BJ (cell line): ENCODE measurements at regions not wholly inside any gene's neighbourhood (a gene's known extent, or its start where the extent isn't known, plus 50 kb on each side); places are given as distances from the start of the nearest gene placed in this dataset.

Source experiments
- CTCF ChIA-PET: fragments of 350-600 bp; formaldehyde crosslinking; extraction: SDS; loops from one replicate; lab custom pipeline; 2021; ENCODE audit warnings: antibody characterized with exemption, inconsistent platforms; lab: Yijun Ruan, JAX
- POLR2A ChIA-PET: fragments of 300-600 bp; sonication (Branson Sonifier 250); formaldehyde crosslinking; extraction: SDS; loops from one replicate; lab custom pipeline; 2021; ENCODE audit warnings: antibody characterized with exemption; lab: Charles Lee
- DNase-seq: peaks from one replicate; pipeline ENCODE4 v3.0.0-alpha.2; 2011; ENCODE audit warnings: low read depth
- H3K27me3 ChIP-seq: 2 replicates; pipeline ENCODE4 v1.6.0; 2011; ENCODE audit warnings: low read length; ENCODE audit not compliant: control insufficient read depth, insufficient read depth
- H3K36me3 ChIP-seq: 2 replicates; pipeline ENCODE4 v1.5.1; 2011; ENCODE audit warnings: low read length; ENCODE audit not compliant: control insufficient read depth, insufficient read depth
- H3K4me3 ChIP-seq: 2 replicates; pipeline ENCODE4 v1.5.1; 2011; ENCODE audit warnings: low read depth, mild to moderate bottlenecking, control low read depth, low read length
- TF ChIP-seq, protein P1 (sequence below): IDR thresholded peaks from 2 replicates; pipeline ENCODE4 v1.5.1; 2011; ENCODE audit warnings: low read depth, mild to moderate bottlenecking, control low read depth, inconsistent platforms, low read length, moderate library complexity; ENCODE audit not compliant: insufficient read depth

DNA sequence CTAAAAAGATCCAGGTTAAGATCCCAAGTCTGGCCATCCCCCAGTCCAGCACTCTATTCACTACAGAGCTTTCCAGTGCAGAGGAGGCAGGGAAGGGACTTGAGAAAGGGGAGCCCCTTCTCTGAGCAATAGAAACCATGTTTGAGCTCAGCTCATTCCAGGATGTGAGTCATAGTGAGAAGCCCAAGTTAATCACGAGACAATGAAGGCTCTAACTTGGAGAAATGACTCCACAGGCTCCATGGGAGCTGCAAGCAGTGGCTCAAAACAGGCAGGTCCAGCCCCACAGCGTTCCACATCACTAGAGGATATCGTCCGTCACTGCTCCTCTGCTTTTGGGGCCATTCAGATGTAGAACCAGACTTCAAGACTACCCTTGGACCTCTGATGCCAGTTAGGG lies 59.1 kb downstream of the CAMK2N1 start:
- peak; percentile 52 for DNase-seq
- TF ChIP-seq, protein P1, sequence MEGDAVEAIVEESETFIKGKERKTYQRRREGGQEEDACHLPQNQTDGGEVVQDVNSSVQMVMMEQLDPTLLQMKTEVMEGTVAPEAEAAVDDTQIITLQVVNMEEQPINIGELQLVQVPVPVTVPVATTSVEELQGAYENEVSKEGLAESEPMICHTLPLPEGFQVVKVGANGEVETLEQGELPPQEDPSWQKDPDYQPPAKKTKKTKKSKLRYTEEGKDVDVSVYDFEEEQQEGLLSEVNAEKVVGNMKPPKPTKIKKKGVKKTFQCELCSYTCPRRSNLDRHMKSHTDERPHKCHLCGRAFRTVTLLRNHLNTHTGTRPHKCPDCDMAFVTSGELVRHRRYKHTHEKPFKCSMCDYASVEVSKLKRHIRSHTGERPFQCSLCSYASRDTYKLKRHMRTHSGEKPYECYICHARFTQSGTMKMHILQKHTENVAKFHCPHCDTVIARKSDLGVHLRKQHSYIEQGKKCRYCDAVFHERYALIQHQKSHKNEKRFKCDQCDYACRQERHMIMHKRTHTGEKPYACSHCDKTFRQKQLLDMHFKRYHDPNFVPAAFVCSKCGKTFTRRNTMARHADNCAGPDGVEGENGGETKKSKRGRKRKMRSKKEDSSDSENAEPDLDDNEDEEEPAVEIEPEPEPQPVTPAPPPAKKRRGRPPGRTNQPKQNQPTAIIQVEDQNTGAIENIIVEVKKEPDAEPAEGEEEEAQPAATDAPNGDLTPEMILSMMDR = no peak
- Histone ChIP-seq H3K4me3 (no peak overlapping the region), H3K36me3 (no peaks in the 10 kb centered on the region), H3K27me3 (no peaks in the 10 kb centered on the region)
- ChIA-PET POLR2A (no interaction called here), CTCF (interaction anchor here (0.9 to 9.2 kb wide), 7 partner anchors 9 to 214 kb away, joined by 3 to 85 read pairs (median 5); no protein-coding TSS in a partner anchor)

DNA sequence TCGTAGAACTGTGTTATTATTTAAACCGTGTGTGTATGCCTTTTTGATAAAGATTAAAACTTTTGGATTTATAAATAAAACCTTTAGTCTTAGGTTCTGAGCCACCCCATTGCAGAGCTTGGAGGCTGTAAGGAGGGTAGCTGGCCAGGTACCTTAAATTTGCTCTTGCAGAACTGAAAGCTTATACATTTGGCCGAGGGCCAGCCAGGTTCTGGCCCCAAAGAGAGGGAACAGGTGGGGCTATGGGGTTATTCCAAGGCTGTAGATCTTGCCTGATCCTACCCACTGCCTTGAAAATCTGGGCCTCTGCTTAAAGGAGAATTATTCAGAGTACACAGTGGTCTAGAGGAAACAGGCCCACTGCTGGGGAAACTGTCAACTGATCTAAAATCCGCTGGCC lies 59.6 kb downstream of the CAMK2N1 start:
- DNase-seq = no peak
- no peaks in the 10 kb centered on the region for H3K27me3 ChIP-seq
- H3K4me3 ChIP-seq = no peak overlapping the region
- TF ChIP-seq, protein P1 = no peak
- ChIA-PET CTCF (interaction anchor here (0.9 to 9.2 kb wide), 7 partner anchors 8 to 213 kb away, joined by 3 to 85 read pairs (median 5); no protein-coding TSS in a partner anchor), POLR2A (interaction anchor here (0.7 kb wide), 1 partner anchor 15 kb away, joined by 3 read pairs; no protein-coding TSS in a partner anchor)
- H3K36me3 ChIP-seq = no peaks in the 10 kb centered on the region

DNA sequence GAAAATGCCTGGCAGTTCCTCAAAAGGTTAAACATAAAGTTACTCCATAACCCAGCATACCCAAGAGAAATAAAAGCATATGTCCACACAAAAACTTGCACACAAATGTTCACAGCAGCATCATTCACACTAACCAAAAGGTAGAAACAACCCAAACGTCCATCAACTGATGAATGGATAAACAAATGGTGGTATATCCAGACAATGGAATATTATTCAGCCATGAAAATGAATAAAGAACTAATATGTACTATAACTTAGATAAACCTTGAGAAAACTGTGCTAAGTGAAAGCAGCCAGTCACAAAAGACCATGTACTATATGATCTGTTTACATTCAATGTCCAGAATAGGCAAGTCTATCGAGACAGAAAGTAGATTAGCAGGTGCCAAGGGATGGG lies 60.4 kb downstream of the CAMK2N1 start:
- H3K27me3 ChIP-seq = peaks cover 1% of the 10 kb centered on the region; the same call in 1 of the 2 replicates
- POLR2A ChIA-PET = interaction anchor here (0.7 kb wide), 1 partner anchor 15 kb away, joined by 3 read pairs; no protein-coding TSS in a partner anchor
- H3K36me3 ChIP-seq = no peaks in the 10 kb centered on the region
- CTCF ChIA-PET = interaction anchor here (1.4 to 9.2 kb wide), 2 partner anchors 49 to 69 kb away, joined by 4 to 85 read pairs; no protein-coding TSS in a partner anchor
- TF ChIP-seq, protein P1 = no peak
- H3K4me3 ChIP-seq = no peak overlapping the region
- DNase-seq = no peak

DNA sequence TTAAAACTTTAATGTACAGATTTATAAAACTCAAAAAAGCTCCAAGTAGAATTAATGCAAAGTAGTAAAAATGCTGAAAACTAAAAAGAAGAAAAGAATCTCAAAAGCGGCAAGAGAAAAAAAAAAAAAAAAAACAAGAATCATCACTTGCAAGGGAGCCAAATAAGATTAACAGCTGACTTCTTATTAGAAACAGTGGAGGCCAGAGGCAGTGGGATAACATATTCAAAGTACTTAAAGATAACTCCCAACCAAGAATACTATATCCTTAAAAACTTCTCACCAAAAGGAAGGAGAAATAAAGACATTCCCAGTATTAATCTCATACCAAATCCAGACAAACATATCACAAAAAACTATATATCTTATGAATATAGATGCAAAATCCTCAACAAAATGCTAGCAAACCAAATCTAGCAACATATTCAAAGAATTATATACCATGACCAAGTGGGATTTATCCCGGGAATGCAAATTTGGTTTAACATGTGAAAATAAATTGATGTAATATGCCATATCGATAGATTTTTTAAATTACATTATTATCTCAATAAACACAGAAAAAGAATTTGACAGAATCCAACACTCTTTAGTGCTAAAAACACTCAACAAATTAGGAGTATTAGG lies 62.7 kb downstream of the CAMK2N1 start:
- H3K4me3 ChIP-seq = no peak overlapping the region
- no peaks in the 10 kb centered on the region for H3K36me3 ChIP-seq
- CTCF ChIA-PET = interaction anchor here (0.8 kb wide), 1 partner anchor 10 kb away, joined by 4 read pairs; no protein-coding TSS in a partner anchor
- POLR2A ChIA-PET = no interaction called here
- TF ChIP-seq, protein P1 = no peak
- H3K27me3 ChIP-seq = peaks cover 1% of the 10 kb centered on the region; the same call in 1 of the 2 replicates
- no peak for DNase-seq

DNA sequence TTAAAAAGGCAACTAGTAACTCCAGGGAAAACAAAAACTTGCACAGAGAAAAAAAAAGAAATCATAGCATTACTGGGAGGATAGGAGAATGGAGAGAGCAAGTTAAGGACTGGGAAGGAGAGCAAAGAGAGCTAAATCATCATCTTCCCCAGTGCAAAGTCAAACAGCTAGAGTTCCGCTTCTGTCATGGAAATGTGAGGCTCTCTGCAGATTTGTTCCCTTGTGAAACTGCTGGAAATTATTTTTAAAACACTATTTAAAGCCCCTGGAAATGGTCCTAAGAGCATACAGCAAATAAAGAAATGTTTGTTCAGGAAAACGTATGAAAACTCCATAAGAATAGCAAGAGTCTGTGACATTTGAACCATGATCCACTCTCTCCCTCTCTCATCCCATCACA lies 64.6 kb downstream of the CAMK2N1 start:
- Histone ChIP-seq H3K27me3 (peaks cover 1% of the 10 kb centered on the region; the same call in 1 of the 2 replicates), H3K36me3 (no peaks in the 10 kb centered on the region), H3K4me3 (no peak overlapping the region)
- ChIA-PET POLR2A (no interaction called here), CTCF (interaction anchor here (0.9 to 1.6 kb wide), 4 partner anchors 10 to 44 kb away, joined by 3 to 6 read pairs (median 3); no protein-coding TSS in a partner anchor)
- DNase-seq = no peak
- TF ChIP-seq, protein P1 = no peak
